ENCODE measurements at regions not wholly inside any gene's neighbourhood (a gene's known extent, or its start where the extent isn't known, plus 50 kb on each side); places are given as distances from the start of the nearest gene placed in this dataset.

DNA sequence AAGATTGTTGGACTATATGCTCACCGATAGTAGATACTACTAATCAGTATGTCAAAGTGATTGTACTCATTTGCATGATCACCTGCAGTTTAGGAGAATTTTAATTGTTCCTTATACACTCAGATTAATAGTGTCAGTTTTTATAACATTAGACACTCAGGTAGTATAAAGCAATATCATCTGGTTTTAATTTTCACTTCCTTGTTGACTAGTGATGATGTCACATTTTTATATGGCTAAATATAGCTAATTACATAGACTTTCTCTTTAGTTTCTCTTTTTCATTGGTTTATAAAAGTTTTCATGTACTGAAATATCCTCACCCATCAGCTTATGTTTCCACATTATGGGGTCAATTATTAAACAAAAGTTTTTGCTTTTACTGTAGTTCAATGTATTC, 1332.4 kb upstream of the ADGRL2 start:
- Histone ChIP-seq H3K4me1 (ENCODE audit: control insufficient read depth, insufficient read depth, low read length) (no peaks in the 10 kb centered on the region), H3K27ac (ENCODE audit: low read depth, low read length) (no peak overlapping the region), H3K36me3 (ENCODE audit: control insufficient read depth, insufficient read depth, low read length) (no peaks in the 10 kb centered on the region), H3K9ac (ENCODE audit: low read depth, low read length) (no peak overlapping the region), H3K27me3 (ENCODE audit: control insufficient read depth, insufficient read depth, low read length) (no peaks in the 10 kb centered on the region), H3K4me3 (ENCODE audit: low read depth, low read length) (no peak overlapping the region), H3K9me3 (ENCODE audit: control insufficient read depth, insufficient read depth, low read length) (no peaks in the 10 kb centered on the region)

DNA sequence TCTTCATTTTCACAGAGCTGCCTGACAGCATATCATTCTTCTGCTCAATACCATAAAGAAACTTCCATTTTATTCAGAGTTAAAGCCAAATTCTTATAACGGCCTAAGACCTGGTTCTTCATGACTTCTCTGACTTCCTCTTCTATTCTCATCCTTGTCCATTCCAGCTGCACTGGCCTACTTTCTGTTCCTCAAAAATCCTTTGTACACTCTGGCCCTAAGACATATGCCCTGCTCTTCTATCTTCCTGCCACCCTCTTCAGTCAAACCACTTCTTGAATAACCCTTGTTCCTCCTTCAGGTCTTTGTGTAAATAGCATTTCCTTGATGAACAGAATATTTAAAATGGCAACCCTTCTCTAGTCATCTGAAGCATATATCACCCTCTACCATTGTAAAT, 1338.7 kb upstream of the ADGRL2 start:
- no peaks in the 10 kb centered on the region for H3K9me3 ChIP-seq (ENCODE audit: control insufficient read depth, insufficient read depth, low read length)
- no peak overlapping the region for H3K9ac ChIP-seq (ENCODE audit: low read depth, low read length)
- no peaks in the 10 kb centered on the region for H3K27me3 ChIP-seq (ENCODE audit: control insufficient read depth, insufficient read depth, low read length)
- H3K36me3 ChIP-seq (ENCODE audit: control insufficient read depth, insufficient read depth, low read length), result no peaks in the 10 kb centered on the region
- H3K27ac ChIP-seq (ENCODE audit: low read depth, low read length), result no peak overlapping the region
- no peak overlapping the region for H3K4me3 ChIP-seq (ENCODE audit: low read depth, low read length)
- H3K4me1 ChIP-seq (ENCODE audit: control insufficient read depth, insufficient read depth, low read length), result peaks cover 9% of the 10 kb centered on the region; the same call in 1 of the 2 replicates

DNA sequence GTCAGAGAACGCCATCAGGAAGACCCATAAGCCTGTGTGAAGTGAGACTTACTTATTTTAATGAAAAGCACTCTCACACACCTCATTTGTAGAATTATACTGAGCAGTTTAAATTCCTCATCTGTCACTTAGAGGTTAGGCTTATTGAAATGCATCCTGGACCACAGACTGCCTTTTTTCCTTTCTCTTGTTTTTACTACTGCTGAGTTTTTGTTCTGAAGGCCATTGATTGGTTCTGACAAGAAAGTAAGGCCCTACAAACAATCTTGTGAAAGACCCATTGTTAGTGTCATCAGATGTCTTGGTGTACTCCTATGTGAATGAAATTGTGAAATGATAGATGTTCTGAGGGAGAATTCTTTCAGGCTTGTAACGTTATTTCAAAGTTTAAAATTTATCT, 1343.3 kb upstream of the ADGRL2 start:
- no peaks in the 10 kb centered on the region for H3K27me3 ChIP-seq (ENCODE audit: control insufficient read depth, insufficient read depth, low read length)
- no peaks in the 10 kb centered on the region for H3K36me3 ChIP-seq (ENCODE audit: control insufficient read depth, insufficient read depth, low read length)
- H3K4me1 ChIP-seq (ENCODE audit: control insufficient read depth, insufficient read depth, low read length), result peaks cover 15% of the 10 kb centered on the region
- H3K4me3 ChIP-seq (ENCODE audit: low read depth, low read length), result no peak overlapping the region
- no peak overlapping the region for H3K9ac ChIP-seq (ENCODE audit: low read depth, low read length)
- H3K9me3 ChIP-seq (ENCODE audit: control insufficient read depth, insufficient read depth, low read length), result no peaks in the 10 kb centered on the region
- no peak overlapping the region for H3K27ac ChIP-seq (ENCODE audit: low read depth, low read length)

DNA sequence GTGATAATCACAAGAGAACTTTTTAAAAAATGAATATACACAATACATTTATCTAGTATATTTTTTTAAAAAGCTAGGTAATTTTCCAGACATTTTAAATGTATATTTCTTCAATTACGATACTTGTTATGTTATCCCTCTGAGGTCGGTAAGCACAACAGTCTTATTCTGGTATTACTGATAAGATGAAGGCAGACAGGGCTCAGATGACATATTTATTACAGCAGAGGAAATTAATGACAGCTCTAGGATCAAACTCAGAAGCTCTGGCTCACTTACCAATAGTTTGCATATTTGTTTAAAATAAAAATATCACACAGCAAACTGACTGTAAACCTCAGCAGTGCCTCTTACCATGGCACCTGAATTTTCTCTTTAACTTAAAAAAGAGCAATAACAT, 1347.0 kb upstream of the ADGRL2 start:
- Histone ChIP-seq H3K4me1 (ENCODE audit: control insufficient read depth, insufficient read depth, low read length) (peaks cover 15% of the 10 kb centered on the region), H3K36me3 (ENCODE audit: control insufficient read depth, insufficient read depth, low read length) (no peaks in the 10 kb centered on the region), H3K9me3 (ENCODE audit: control insufficient read depth, insufficient read depth, low read length) (no peaks in the 10 kb centered on the region), H3K4me3 (ENCODE audit: low read depth, low read length) (no peak overlapping the region), H3K9ac (ENCODE audit: low read depth, low read length) (no peak overlapping the region), H3K27me3 (ENCODE audit: control insufficient read depth, insufficient read depth, low read length) (no peaks in the 10 kb centered on the region), H3K27ac (ENCODE audit: low read depth, low read length) (no peak overlapping the region)

DNA sequence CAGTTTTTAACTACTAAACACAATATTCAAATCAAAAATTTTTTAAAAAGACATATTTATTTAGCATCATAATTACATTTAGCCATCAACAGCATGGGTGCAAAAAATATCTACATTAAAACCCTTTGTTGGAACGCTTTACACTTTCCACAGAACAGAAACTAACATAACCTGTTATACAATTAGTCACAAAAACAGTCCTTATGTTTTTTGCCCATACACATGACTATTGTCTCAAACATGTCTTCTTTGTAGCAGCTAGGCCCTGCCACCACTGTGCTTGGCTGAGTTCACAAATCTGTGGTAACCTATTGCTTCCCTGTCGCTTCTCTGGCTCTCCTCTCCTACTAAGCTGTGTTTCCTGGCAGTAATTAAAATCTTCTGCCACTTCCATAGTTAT, 1350.0 kb upstream of the ADGRL2 start:
- H3K27me3 ChIP-seq (ENCODE audit: control insufficient read depth, insufficient read depth, low read length), result no peaks in the 10 kb centered on the region
- no peaks in the 10 kb centered on the region for H3K36me3 ChIP-seq (ENCODE audit: control insufficient read depth, insufficient read depth, low read length)
- no peaks in the 10 kb centered on the region for H3K9me3 ChIP-seq (ENCODE audit: control insufficient read depth, insufficient read depth, low read length)
- no peak overlapping the region for H3K9ac ChIP-seq (ENCODE audit: low read depth, low read length)
- H3K4me1 ChIP-seq (ENCODE audit: control insufficient read depth, insufficient read depth, low read length), result no peaks in the 10 kb centered on the region
- no peak overlapping the region for H3K27ac ChIP-seq (ENCODE audit: low read depth, low read length)
- H3K4me3 ChIP-seq (ENCODE audit: low read depth, low read length), result no peak overlapping the region

DNA sequence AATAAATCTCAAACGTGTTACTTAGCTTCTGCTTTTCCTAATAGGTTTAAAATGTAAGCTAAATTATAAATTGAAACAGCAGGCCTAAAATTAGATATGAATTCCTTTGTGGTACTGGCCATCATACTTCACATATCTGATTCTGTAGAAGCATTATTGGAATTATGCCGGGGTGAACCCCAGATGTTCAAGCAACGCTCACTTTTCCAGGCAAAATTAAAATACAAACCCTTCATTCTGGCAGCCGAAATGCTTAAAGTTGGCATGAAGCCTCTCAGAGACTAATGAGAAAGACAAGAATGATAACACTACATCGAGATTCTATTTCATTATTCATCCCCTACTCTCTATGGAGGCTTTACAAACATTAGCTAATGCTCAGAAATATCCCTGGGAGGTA, 1352.7 kb upstream of the ADGRL2 start:
- no peak overlapping the region for H3K4me3 ChIP-seq (ENCODE audit: low read depth, low read length)
- no peaks in the 10 kb centered on the region for H3K27me3 ChIP-seq (ENCODE audit: control insufficient read depth, insufficient read depth, low read length)
- no peak overlapping the region for H3K9ac ChIP-seq (ENCODE audit: low read depth, low read length)
- H3K36me3 ChIP-seq (ENCODE audit: control insufficient read depth, insufficient read depth, low read length), result no peaks in the 10 kb centered on the region
- no peak overlapping the region for H3K27ac ChIP-seq (ENCODE audit: low read depth, low read length)
- H3K9me3 ChIP-seq (ENCODE audit: control insufficient read depth, insufficient read depth, low read length), result no peaks in the 10 kb centered on the region
- H3K4me1 ChIP-seq (ENCODE audit: control insufficient read depth, insufficient read depth, low read length), result no peaks in the 10 kb centered on the region

DNA sequence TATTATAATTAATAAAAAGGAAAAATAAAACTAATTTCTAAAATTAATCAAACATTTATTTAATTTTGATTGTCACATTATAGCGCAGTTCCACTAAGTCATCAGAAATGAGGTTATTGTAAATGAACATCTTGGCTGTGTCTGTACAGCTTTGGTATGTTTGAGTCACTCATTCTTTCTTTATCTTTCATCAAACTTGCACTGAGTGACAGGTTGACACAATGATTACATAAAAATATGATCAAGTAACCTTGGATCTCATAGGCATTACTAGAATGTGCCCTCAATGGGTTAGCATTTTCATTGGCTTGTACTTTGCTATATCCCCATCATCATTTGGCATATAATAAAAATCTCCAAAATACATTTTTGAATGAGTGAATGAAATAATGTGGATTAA, 1353.2 kb upstream of the ADGRL2 start:
- Histone ChIP-seq H3K27me3 (ENCODE audit: control insufficient read depth, insufficient read depth, low read length) (no peaks in the 10 kb centered on the region), H3K36me3 (ENCODE audit: control insufficient read depth, insufficient read depth, low read length) (no peaks in the 10 kb centered on the region)

DNA sequence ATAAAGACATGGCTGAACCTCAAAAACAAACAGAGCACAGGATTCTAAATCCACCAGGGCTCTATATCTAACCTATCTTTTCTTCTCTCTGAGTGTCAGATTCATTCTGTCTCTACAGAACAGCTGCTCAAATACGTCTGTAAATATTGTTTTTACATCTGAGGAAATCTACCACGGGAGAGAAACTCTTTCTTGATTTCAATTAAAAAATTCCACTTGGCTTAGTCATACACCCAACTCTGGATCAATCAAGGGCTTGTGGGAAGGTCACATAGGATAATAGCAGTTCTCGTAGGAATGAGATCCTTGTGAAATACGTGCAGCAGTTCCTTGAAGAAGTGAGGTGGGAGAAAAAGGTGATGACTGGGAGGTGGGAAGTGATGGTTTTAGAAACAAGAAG, 1355.7 kb upstream of the ADGRL2 start:
- H3K27ac ChIP-seq (ENCODE audit: low read depth, low read length), result no peak overlapping the region
- no peak overlapping the region for H3K9ac ChIP-seq (ENCODE audit: low read depth, low read length)
- H3K4me1 ChIP-seq (ENCODE audit: control insufficient read depth, insufficient read depth, low read length), result peaks cover 6% of the 10 kb centered on the region; the same call in 1 of the 2 replicates
- no peaks in the 10 kb centered on the region for H3K27me3 ChIP-seq (ENCODE audit: control insufficient read depth, insufficient read depth, low read length)
- H3K36me3 ChIP-seq (ENCODE audit: control insufficient read depth, insufficient read depth, low read length), result no peaks in the 10 kb centered on the region
- no peak overlapping the region for H3K4me3 ChIP-seq (ENCODE audit: low read depth, low read length)
- no peaks in the 10 kb centered on the region for H3K9me3 ChIP-seq (ENCODE audit: control insufficient read depth, insufficient read depth, low read length)

More for the DNA sequence above, 1353.2 kb upstream of the ADGRL2 start:
- Histone ChIP-seq H3K27ac (ENCODE audit: low read depth, low read length) (no peak overlapping the region), H3K4me1 (ENCODE audit: control insufficient read depth, insufficient read depth, low read length) (no peaks in the 10 kb centered on the region), H3K9ac (ENCODE audit: low read depth, low read length) (no peak overlapping the region), H3K9me3 (ENCODE audit: control insufficient read depth, insufficient read depth, low read length) (no peaks in the 10 kb centered on the region), H3K4me3 (ENCODE audit: low read depth, low read length) (no peak overlapping the region)

DNA sequence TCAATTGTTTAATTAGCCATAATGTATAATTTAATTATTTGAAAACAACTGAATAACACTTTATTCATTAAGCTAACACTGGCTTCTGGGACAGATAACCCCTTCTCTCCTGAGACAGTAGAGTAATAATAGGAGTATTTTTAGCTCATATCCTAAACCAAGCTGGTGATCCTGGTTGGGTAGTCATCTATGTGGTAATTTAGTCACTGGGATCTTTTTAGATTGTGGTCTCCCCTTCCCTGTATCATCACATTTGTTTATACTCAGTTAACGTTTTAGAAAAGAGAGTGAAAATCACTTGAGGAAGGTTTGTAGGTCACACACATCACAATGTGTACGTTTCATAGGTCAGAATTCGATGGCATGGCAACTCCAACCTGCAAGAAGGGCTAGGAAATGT, 1356.6 kb upstream of the ADGRL2 start:
- Histone ChIP-seq H3K4me3 (ENCODE audit: low read depth, low read length) (no peak overlapping the region), H3K36me3 (ENCODE audit: control insufficient read depth, insufficient read depth, low read length) (no peaks in the 10 kb centered on the region), H3K9me3 (ENCODE audit: control insufficient read depth, insufficient read depth, low read length) (no peaks in the 10 kb centered on the region), H3K4me1 (ENCODE audit: control insufficient read depth, insufficient read depth, low read length) (peaks cover 8% of the 10 kb centered on the region; the same call in 1 of the 2 replicates), H3K27me3 (ENCODE audit: control insufficient read depth, insufficient read depth, low read length) (no peaks in the 10 kb centered on the region), H3K9ac (ENCODE audit: low read depth, low read length) (no peak overlapping the region), H3K27ac (ENCODE audit: low read depth, low read length) (no peak overlapping the region)

DNA sequence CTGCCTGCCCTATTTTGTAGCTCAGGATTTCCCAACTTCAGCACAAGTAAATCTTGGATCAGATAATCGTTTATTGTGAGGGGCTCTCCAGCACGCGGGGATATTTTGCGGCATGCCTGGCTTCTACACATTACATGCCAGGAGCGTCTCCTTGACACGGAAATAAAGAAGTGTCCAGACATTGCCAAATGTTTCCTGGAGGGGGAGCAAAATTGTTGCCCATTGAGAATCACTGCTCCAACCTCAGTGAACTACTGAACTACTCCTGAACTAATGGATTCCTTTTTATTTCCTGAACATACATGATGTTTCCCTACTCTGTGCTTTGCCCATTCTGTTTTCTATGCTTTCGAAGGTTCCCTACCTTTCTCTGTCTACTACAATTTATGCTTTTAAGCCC, 1359.1 kb upstream of the ADGRL2 start:
- H3K9me3 ChIP-seq (ENCODE audit: control insufficient read depth, insufficient read depth, low read length), result no peaks in the 10 kb centered on the region
- no peak overlapping the region for H3K27ac ChIP-seq (ENCODE audit: low read depth, low read length)
- H3K4me3 ChIP-seq (ENCODE audit: low read depth, low read length), result no peak overlapping the region
- H3K4me1 ChIP-seq (ENCODE audit: control insufficient read depth, insufficient read depth, low read length), result peaks cover 8% of the 10 kb centered on the region; the same call in 1 of the 2 replicates
- no peaks in the 10 kb centered on the region for H3K27me3 ChIP-seq (ENCODE audit: control insufficient read depth, insufficient read depth, low read length)
- H3K9ac ChIP-seq (ENCODE audit: low read depth, low read length), result no peak overlapping the region
- H3K36me3 ChIP-seq (ENCODE audit: control insufficient read depth, insufficient read depth, low read length), result no peaks in the 10 kb centered on the region

DNA sequence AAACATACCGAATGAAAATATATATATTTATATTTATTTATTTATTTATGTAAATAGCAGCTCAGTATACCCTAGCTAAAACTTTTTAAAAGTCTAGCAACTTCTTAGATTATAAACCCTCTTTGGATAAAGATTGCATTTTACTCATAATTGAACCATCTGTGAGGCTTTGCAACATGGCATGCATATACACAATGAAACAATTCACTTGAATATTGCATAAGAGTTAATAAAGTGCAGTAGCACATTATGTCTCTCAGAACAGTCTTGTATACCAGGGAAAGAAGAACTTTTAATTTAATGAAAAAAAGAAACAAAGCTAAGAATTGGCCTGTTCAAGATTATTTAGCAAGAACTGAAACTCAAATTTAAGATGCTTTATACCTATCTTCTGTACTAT, 1363.9 kb upstream of the ADGRL2 start:
- no peak overlapping the region for H3K4me3 ChIP-seq (ENCODE audit: low read depth, low read length)

DNA sequence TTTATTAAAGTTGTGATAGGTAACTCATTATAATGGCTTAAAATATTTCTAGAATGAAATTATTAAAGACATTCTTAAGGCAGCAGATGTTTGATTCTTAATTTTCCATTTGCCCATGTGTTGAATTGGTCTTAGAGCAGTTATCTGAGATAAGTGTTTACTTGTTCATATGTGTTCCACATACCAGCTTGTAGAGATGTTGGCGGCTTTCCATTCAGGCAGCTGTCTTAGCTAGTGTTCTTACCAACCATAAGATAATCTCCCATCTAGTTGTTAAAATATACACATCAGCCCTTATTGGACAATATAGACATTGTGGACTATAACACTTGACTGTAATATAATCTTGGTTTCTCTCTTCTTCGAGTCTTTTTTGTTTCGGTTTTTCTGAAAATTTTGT, 1372.9 kb upstream of the ADGRL2 start:
- H3K4me1 ChIP-seq (ENCODE audit: control insufficient read depth, insufficient read depth, low read length), result no peaks in the 10 kb centered on the region
- no peak overlapping the region for H3K27ac ChIP-seq (ENCODE audit: low read depth, low read length)
- no peak overlapping the region for H3K9ac ChIP-seq (ENCODE audit: low read depth, low read length)
- H3K27me3 ChIP-seq (ENCODE audit: control insufficient read depth, insufficient read depth, low read length), result no peaks in the 10 kb centered on the region
- H3K36me3 ChIP-seq (ENCODE audit: control insufficient read depth, insufficient read depth, low read length), result no peaks in the 10 kb centered on the region
- no peak overlapping the region for H3K4me3 ChIP-seq (ENCODE audit: low read depth, low read length)
- H3K9me3 ChIP-seq (ENCODE audit: control insufficient read depth, insufficient read depth, low read length), result no peaks in the 10 kb centered on the region

More for the DNA sequence above, 1363.9 kb upstream of the ADGRL2 start:
- Histone ChIP-seq H3K27ac (ENCODE audit: low read depth, low read length) (no peak overlapping the region), H3K27me3 (ENCODE audit: control insufficient read depth, insufficient read depth, low read length) (no peaks in the 10 kb centered on the region), H3K9me3 (ENCODE audit: control insufficient read depth, insufficient read depth, low read length) (no peaks in the 10 kb centered on the region), H3K4me1 (ENCODE audit: control insufficient read depth, insufficient read depth, low read length) (peaks cover 8% of the 10 kb centered on the region; the same call in 1 of the 2 replicates), H3K9ac (ENCODE audit: low read depth, low read length) (no peak overlapping the region), H3K36me3 (ENCODE audit: control insufficient read depth, insufficient read depth, low read length) (no peaks in the 10 kb centered on the region)

All from HUES48 (cell line).